ENCODE measurements at regions not wholly inside any gene's neighbourhood (a gene's known extent, or its start where the extent isn't known, plus 50 kb on each side); places are given as distances from the start of the nearest gene placed in this dataset.

GRCh38 chr2:109062145-109062858 is 66.7 kb upstream of the SH3RF3 start:
- TF ChIP-seq EP300 (IDR thresholded peaks at IDR 0.05) (no peak), CTCF (IDR thresholded peaks at IDR 0.05) (no peak), POLR2AphosphoS5 (IDR thresholded peaks at IDR 0.05) (no peak)

Data from upper lobe of left lung (tissue), 4 donors.